GM18505 (cell line): ENCODE measurements at regions not wholly inside any gene's neighbourhood (a gene's known extent, or its start where the extent isn't known, plus 50 kb on each side); places are given as distances from the start of the nearest gene placed in this dataset.
"Not testable (repeated sequence)": the region's sequence is repeated elsewhere in the genome, so short reads cannot be mapped to it uniquely, and the experiment has no call there.

Experiments
- ATAC-seq: cut with Tn5 transposase; IDR thresholded peaks from one replicate; pipeline ENCODE4 v1.9.1; 2021; ENCODE audit not compliant: unreplicated experiment
- POLR2A ChIP-seq: IDR thresholded peaks from 4 replicates; pipeline ENCODE4 v1.6.1; 2011; ENCODE audit warnings: borderline replicate concordance; ENCODE audit not compliant: insufficient read depth, insufficient read length; ENCODE audit errors: extremely low read depth

GRCh38 chr7:34332006-34332405, 326.0 kb upstream of the NPSR1 start:
- no peak for ATAC-seq
- TF ChIP-seq POLR2A = no peak

DNA sequence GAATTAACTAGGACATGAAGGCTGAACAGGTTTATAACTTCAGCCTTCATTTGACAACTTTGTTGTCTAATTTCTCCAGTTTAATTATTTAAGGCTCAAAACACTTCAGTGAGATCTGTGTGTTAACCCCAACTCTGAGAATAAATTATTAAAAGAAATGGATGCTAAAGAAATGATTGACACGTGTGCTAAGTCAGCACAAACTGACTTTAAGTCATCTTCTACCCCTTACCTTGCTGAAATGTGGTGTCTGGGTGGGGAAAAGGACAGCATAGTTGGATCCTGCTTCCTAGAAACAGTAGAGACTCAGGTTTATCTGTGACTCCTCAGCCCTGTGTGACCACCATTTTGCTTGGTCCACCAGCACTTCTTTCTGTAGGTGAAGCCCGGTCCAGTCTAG, 324.8 kb upstream of the NPSR1 start:
- ATAC-seq = no peak
- TF ChIP-seq POLR2A = no peak

DNA sequence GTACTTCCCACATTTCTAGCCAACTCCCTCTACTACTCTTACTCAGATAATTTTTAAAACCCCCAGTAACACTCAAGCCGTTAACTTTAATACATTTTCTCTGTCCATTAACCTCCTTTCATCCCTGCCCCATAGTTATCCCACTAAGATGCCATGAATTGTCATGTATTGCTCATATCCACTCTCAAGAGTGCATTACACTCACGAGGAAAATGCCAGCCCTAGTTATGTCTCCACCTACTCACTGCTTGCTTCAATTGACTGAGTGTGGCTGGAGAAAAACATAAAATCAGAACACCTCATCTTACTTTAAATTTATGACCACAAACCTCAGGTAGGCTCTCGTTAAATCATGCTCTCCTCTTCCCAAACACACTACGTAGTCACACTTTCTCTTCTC, 324.1 kb upstream of the NPSR1 start:
- no peak for TF ChIP-seq POLR2A

GRCh38 chr7:34337163-34337562, 320.9 kb upstream of the NPSR1 start:
- ATAC-seq = no peak

More for the DNA sequence above, 324.1 kb upstream of the NPSR1 start:
- no peak for ATAC-seq

DNA sequence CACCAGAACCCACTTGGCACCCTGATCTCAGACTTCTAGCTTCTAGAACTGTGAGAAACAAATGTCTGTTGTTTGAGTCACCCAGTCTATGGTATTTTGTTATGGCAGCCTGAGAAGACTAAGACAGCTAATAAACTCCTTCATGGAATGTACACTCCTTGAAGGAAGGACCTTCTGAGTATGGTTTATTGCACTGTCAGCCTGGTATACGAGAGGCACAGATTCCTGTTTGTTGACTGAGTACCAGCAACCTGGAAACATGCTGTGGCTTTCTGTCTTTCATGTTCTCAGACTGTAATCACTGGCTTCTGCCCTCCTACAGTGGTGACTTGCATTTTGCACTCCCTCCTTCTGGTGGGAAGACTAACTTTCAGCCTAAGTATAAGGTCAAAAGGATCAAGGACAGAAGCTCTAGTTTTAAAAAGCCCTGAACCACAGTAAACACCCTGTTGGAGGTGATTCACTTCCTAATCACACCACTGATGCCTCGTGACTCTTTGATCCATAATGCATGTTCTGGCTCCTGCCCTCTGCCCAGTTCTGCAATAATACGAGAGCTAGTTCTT, 319.0 kb upstream of the NPSR1 start:
- no peak for TF ChIP-seq POLR2A
- ATAC-seq = no peak

More at GRCh38 chr7:34337163-34337562, 320.9 kb upstream of the NPSR1 start:
- TF ChIP-seq POLR2A = no peak

GRCh38 chr7:34341326-34341725, 316.7 kb upstream of the NPSR1 start:
- TF ChIP-seq POLR2A = no peak
- ATAC-seq = no peak

- no peak for ATAC-seq
- TF ChIP-seq POLR2A = no peak
Measured at GRCh38 chr7:34342387-34342786, 315.6 kb upstream of the NPSR1 start.

DNA sequence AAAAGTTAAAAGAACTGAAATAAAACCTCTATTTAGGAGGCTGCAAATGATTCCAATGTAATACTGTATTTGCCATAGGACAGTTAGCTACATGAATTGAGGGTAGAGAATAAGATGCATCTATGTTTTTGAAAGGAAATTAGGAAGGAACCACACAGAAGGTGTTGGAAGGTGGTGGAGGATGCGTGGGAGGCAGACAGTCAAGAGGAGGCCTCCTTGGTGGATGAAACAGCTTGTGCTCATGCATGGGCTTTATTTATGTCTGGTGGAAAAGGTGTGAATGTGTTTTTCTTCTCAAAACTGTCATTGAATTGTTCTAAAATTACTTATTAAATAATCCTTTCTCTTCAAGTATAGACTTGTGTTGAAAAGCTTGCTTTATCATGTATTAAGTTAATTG, 314.4 kb upstream of the NPSR1 start:
- no peak for TF ChIP-seq POLR2A
- no peak for ATAC-seq

GRCh38 chr7:34354011-34354410, 304.0 kb upstream of the NPSR1 start:
- no peak for ATAC-seq
- no peak for TF ChIP-seq POLR2A

DNA sequence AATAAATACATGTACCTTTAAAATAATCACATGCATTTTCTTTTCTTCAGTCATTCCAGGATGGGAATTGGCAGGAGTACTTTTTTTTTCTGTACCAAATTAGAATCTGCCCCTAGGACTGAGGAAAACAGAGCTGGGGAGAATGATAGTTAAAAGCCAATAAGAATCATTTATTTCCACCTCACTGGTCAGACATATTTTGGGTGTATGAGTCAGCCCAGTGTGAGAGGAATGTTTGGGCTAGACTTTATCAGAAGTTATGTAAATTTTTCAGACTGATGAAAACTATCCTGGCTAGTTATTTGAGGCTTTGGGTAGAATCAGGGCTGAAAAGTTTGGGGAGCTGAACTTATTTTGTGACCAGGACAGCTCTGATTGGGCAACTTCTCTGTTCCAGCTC, 303.1 kb upstream of the NPSR1 start:
- no peak for TF ChIP-seq POLR2A
- no peak for ATAC-seq

DNA sequence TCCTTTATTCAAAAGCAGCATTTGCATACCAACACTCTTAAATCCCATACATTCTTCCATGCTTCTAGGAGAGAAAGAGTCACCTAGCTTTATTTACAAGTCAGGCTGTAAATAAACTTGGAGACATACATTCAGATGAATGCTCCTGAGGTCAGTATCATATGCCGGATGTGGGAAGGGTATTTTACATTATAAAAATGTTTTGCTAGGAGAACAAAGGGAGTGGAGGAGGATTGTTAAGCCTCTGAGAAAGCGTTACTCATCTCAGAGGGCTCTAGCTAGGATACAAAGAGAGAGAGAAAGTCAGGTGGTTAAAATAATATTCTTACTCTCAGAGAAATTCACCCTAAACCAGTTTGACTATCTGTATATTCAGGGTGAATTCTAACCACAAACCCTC, 300.9 kb upstream of the NPSR1 start:
- ATAC-seq = no peak
- TF ChIP-seq POLR2A = no peak

DNA sequence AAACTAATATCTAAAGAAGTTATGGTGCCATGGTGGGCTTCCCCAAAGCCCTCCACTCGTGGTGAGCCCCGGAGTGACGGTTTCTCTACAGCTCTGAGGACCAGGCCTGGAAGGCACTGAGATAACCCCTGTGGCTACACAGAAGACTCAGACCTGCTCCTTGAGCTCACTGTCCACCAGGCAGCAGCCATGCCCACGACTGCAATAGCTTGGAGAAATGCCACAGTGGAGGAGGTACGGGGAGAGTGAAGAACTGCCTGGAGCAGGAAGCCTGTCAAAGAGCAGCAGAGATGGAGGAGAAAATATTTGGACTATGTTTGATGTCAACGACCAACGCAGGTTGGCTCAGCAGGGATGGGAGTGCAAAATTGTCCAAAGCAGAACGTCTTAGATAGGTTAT, 300.1 kb upstream of the NPSR1 start:
- ATAC-seq = no peak
- TF ChIP-seq POLR2A = no peak

GRCh38 chr7:34358578-34358977, 299.4 kb upstream of the NPSR1 start:
- ATAC-seq = not testable (repeated sequence)

DNA sequence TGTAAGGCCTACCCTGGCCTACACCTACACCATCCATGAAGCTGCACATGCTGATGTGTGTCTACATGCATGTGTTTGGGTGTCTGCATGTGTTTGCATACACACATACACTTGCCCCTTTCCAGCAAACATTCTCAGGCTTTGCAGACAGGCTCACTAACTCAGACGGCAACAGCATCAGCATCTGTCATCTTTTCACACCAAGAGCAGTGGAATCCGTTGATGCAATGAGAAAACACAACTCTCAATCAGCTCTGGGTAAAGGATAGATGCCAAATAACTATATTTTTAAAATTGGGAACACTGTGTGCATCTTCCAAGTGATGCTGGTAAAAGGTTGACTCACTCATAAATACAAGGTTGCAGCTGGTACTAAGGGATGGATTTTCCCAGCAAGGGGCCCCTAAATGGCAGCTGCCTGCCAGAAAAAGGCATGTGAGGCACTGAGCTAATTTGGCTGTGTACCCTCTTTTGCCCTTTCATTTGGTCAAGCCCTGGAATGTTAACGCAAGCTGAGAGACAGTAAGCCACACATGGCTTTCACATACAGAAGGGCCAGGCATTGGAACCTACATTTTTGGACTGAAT, 296.3 kb upstream of the NPSR1 start:
- TF ChIP-seq POLR2A = no peak
- ATAC-seq = no peak

DNA sequence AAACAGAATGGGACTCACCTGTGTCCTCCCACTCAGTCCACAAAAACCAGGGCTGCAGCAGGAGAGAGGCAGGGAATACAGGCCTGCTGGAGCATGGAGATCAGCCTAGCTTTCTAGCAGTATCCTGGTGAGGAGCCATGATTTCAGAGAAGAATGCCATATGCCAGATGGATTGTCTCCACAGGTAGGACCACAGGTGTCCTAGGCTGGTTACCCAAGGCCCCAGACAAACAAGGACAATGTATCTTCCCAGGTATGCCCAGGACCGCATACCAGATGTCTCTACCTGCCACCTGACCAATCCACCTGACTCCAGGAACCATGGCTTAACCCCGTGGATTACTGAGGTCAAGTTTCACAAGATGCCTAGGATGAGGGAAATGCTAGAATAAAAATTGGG, 295.4 kb upstream of the NPSR1 start:
- no peak for TF ChIP-seq POLR2A
- no peak for ATAC-seq
